CD4-positive, alpha-beta T cell treated with Interleukin-4 for 4 hours (primary cell): ENCODE measurements at regions not wholly inside any gene's neighbourhood (a gene's known extent, or its start where the extent isn't known, plus 50 kb on each side); places are given as distances from the start of the nearest gene placed in this dataset.
A peak's percentile ranks its signal among the peaks of the same experiment; 100 is the strongest.

Experiments used
- DNase-seq: peaks from one replicate; pipeline ENCODE4 v3.0.0-alpha.2; 2020

DNA sequence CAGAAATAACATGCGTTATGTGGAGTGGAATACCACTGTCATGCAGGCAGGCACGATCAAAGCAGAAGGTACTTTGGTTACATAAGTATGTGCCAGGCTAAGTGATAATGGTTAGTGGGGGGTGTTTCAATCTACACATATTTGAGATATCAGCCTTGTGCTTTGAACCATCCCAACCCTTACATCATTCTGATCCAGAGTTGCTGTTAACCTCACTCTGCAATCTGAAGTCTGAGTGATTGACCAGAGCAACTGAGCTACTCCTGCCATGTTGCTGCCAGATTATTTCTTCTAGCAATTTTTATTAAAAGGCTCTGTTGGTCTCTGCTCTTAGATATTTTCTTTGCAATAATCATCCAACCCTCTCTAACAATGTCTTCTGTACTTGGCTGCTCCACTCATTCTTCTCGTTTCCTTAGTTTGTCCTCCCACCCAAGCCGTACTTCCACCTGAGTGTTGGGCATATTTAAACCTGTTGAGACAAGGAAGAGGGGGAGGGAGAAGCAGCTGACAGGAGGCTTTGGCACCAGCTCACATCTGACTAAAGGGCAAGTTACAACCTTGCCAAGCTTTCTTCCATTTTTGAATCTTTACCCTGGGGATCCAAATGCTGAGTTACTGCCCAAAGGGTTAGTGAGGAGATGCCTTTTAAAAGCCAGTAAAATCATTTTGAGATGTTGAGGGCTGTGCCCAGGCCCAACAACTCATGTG lies 114.1 kb upstream of the SESN3 start:
- DNase-seq: no peak

DNA sequence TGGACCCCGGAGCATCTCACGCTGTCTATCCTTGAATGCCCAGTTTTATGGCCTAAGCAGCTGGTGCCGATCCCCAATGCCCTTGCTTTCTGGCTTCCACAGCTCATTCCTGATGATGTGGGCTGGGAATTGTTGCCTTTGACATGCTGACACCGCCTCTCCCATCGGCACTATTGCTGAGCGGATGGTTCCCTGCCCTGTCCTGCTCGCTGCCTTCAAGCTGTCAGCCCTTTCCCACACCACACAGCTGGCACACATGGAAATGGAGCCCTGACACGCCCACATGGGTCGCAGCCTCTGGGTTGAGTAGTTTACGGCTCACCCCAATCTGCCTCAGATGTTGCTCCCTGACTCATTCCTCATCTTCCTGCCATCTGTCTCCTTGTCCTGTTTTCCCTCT lies 110.2 kb upstream of the SESN3 start:
- DNase-seq: no peak

DNA sequence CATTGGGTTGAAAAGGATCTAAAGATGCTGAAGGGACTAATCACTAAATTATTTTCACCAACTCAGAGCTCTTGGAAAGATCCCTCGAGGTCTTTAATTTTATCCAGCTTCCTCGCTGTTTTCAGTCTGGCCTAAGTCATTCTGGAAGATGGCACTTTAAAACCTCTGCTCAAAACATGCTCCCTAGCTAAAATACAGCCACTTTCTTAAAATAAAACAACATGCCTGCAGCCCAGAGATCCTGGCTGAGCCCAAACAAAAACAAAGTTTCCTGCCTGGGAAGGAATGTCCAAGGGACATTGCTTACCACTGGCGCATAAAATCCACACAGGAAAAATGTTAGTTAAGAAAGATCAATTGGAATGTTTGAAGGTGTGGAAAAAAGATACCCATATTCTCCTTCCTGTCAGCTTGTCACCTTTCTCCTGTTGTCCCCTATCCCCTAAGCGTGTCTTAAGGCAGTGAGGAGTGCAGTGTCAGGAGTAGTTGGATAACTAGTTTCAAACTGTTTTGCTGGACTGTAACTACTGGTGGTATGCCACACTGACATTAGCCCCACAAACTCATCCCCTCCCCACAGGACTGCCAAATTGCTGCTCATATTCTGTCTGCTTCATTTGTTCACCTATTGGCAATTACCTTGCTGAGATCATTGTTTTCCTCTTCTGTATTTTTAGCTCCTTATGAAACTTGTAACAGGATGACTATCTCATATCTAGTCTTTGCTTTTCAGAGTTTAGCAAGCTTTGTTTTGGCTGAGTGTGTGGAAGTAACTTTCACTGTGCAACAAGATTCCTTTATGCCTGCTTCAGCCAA lies 108.3 kb upstream of the SESN3 start:
- no peak for DNase-seq

DNA sequence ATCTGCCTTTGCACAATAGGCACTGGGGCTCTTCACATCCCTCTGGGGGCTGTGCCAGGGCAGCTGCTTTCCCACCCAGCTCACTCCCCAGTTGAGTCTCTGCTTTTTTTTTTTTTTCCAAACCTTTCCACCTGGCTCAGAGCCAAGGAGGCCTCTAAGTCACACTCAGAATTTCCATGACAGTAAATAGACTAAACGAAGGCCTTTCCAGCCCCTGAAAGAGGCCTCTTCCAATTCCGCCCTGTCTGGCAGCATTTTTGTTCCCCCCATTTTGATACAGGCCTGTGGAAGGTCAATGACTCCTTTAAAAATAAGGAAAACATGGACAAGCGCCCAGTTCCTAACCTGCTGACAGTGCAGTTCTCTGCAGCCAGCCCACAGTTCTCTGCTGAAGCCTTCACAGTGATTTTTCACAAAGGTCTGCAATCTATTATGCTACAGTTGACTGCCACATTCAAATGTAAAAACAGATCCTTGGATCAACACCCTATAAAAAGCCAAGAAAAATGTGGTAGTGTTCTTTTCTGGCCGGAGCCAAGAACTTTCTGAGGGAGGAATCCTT lies 107.5 kb upstream of the SESN3 start:
- no peak for DNase-seq

DNA sequence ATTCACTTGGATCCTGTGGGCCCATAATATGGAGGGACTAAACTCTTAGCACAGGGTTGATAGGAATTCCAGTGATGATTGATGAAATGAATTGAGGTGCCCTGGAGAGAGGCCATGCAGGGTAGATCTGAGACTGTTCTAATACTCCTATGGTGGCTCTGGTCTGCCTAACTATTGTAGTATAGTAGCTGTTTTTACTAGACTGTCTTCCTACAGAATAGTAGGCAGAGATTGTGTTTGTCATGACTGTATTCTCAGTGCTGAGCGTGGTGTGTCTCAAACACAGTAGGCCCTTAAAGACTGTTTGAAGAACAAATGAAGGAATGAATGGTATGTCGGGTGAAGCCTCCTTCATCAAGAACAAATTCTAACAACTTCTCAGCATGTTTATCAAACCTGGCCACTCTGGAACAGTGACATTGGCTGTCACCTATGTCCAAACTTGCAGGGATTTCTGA lies 107.0 kb upstream of the SESN3 start:
- DNase-seq: no peak

DNA sequence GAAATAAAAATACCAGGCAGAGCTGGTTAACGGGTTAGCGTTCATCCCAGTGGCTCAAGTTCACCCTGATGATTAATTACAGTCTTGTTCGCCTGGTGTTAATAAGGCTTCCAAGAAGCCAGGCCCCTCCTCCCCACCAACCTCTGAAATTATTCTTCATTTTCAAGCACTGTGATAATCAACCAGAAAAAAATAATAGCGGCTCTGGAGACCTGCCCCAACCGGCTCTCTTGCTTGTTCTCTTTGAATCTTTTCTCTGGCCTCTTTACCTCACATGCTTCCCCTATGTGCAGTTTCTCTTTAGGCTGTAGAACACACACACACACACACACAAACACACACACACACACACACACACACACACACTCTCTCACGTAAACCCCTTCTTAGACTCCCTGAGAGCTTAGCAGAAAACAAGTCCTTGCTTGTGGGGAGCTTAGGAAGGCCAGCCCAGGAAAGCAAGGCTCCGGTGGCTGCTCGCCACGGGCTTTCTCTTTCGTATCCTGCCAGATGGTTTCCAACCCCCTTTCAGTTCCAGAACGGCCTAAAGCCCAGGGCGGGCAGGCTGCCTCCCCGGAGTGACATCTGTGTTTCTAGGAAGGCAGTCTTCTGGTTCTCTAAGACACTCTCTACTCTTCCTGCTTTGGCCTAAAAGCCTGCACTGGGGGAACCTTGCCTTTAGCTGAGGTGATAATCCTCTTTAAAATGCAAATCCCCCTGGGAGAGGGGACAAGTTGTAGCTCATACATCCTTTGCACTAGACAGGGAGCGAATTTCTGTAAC lies 106.4 kb upstream of the SESN3 start:
- peak; percentile 30 for DNase-seq

DNA sequence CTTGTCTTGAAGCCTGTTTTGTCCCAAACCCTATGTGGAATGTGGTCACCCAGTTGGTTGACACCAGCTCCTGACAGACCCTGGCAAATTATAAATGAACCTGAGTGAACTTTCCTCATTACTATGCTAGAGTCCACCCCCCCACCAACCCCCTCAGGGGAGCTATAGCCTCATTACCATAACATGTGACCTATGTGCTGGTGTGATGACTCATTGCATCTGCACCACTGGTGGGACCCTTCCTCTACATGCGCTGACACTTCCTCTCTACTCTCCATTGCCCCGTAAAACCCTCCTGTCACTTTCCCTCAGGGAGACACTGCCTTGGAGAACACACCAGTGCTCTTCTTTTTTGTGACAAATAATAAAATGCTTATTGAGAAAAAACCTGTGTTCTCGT lies 105.0 kb upstream of the SESN3 start:
- no peak for DNase-seq

DNA sequence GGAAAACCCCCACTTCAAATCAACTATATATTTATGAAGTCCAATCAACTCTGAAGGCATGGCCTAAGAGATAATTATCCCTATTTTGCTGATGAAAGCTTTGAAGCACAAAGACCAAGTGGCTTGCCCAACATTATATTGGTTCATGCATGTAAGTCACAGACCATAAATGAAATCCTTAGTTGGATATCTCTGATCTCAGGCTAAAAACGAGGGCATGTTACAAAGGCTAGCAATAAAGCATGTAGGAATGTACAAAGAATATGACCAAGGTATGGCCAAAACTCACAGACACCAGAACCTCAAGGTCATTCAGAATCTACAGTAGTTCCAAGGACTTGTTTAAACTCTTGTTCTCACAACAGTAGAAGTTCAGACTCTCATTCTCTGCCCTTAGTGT lies 100.2 kb upstream of the SESN3 start:
- no peak for DNase-seq

DNA sequence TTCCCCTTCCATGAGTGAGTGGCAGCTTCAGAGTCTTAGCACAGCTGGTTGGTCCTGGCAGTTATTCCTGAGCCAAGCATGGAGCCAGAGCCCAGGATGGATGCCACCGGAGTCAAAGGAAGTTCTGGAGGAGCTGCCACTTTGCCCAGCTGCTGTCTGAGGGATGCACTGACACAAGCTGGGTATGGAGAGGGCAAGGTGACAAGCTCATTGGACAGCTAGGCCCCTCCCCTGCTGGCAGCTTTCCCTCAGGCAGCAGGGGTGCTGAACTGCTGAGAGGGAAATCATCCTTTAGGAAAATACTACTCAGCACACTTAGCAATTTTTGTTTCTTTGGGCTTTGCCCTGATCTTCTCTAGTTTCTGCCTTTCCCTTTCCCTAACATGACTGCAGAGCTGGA lies 99.3 kb upstream of the SESN3 start:
- DNase-seq: no peak

DNA sequence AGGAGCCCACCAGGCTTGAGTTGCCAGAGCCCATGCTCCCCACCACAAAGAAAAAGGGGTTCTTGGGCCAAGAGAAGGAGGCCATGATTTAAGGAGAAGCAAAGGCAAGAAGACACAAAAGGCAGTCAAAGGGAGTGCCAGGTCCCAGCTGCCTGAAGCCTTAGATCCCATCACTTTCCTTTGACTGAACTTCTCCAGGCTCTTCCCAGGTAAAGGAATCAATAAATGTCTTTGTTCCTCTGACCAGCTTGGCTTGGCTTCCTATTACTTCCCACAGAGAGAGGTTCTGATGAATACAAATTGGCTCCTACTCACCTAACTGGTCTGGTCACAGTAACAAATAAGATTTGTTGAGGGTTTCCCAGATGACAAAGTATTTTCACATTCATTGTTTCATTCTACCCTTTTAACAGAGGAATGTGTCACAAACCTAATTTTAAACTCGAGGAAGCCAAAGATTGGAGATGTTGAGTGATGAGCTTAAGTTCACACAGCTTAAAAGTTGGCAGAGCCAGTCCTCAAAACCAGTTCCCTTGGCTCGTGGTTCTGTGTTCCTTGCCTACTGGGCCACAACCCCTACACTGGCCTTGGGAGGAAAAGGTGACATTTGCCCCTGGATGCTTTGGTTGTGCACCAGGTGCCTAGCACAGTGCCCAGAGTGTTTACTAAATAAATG lies 96.4 kb upstream of the SESN3 start:
- DNase-seq: no peak

DNA sequence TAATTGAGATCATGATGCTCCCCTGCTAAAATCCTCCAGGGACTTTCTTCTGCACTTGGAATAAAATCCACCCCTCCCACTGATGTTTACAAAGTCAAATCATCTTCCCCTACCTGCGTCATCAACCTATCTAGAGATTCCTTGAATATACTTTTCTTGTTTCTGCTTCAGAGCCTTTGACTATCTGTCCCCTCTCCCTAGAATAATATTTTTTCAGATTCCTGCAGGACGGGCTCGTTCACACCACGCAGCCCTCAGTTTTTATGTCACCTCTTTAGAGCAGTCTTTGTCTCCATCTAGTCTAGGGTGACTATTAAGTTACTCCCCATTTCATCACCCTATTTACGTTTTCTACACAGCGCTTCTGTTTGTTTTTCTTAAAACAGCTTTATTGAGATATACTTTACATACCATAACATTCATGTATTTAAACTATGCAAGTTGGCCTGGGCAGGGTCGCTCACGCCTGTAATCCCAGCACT lies 94.8 kb upstream of the SESN3 start:
- DNase-seq: no peak

DNA sequence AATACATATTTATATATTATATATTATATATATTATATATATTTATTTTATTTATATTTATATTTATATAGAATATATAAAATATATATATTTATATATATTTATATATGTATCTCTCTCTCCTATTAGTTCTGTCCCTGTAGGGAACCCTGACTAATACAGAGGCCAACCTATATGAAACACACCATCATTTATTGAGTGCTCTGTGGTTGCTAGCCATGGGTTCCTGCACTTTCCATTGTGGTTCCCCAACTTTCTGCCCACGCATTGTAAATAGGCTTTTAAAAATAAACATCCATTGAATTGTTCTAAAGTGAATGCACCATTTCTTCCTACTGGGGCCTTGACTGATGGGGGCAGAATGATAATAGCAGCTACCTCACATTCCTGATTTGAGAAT lies 93.8 kb upstream of the SESN3 start:
- no peak for DNase-seq

DNA sequence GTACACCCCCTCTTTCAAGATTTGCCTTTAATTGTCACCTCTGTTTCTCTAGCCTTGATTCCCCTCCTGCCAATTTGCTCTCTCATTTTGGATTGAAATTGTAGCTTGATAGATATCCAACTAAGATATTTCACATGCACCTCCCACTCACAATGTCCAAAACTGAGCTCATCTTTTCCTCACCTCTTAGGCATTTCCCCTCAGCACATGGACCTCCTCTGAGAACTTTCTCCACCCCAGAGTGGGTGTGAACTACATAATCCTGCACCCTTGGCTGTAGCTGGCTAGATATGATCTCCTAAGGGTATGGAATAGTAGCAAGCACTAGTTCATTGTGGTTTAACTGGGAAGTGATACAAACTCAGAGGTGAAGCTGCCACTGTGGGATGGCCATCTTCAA lies 91.5 kb upstream of the SESN3 start:
- no peak for DNase-seq

DNA sequence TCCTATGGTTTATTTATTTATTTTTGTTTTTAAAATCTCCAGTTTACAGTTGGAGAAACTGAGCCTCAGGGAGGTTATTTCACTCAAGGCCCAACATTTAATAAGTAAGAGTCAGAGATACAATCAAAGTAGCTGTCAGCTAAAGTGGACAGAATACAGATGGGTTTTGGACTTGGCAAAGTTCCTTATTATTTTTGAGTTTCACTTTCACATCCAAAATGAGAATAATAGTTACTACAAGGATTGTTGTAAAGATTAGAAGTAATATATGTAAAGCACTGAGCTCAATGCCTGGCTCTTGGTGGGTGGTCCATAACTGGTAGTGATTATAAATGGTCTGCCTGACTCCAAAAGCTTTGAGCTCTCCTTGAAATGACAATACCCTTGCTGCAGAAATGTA lies 87.5 kb upstream of the SESN3 start:
- no peak for DNase-seq

DNA sequence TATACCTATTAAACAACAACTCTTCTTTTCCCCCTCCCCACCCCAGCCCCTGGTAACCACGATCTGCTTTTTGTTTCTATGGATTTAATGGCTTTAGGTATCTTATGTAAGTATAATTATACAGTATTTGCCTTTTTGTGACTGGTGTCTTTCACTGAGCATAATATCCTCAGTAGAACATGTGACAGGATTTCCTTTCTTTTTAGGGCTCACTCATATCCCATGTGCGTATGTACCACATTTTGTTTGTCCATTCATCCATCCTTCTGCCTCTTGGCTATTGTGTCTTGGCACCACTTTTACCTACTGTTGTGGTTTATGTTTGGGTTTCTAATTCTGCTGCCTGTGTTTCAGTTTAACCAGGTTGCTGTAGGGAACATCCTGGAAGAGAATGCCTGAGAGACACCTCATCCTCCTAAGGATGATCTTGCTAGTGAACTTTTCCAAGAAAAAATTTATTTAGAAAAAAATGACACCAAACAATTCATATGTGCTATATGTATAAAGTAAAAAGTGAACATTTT lies 77.6 kb upstream of the SESN3 start:
- no peak for DNase-seq

DNA sequence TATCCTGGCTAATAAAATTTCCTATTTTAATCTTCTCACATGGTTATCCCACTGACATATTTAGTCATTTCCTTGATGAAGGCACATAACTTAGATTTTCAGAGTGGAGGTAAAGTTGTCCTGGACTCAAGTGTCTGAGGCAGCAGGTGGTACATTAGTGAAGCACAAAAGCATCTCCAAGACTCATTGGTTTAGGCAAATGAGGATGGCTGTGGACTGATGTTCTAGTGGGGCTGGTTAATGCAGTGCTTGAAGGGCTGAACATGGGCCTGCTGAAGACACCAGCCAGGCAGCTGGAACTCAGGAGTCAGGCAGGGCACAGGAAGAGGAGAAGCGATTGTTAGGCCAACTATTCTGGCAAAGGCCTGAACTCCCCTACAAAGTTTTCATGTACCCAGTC lies 76.3 kb upstream of the SESN3 start:
- no peak for DNase-seq

DNA sequence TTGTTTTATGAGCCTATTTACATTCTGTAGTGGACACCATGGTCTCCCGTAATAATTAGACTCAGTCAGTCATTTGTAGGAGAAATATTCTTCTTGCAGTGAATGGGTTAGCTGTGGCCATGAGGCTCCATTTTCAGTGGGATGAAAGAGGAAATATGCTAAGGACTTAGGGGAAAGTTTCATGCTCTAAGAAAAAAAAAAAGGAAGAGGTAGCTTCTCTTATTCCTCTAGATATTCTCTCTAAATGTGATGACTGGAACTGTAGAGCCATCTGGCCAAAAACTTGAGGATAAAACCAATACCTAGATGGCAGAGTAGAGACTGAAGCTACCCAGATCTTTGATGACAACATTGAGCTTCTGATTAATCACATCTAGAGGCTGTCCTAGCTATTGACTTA lies 75.8 kb upstream of the SESN3 start:
- DNase-seq: no peak

DNA sequence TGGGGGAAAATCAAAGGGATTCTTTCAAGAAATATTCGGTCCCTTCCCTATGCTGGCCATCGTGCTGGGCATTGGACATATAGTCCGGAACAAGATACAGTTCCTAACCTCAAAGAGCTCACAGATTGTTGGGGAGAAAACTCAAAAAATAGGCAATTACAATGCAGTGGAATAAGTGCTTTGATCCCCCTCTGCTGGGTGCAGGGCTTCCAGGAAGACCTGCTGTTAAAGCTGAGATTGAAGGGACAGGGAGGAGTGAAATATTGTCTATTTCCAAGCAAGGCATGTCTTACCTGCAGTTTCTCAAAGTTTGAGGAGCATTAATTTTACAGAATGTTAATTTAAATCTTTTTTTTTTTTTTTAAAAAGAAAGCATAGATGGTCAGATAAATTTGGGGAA lies 75.1 kb upstream of the SESN3 start:
- no peak for DNase-seq

DNA sequence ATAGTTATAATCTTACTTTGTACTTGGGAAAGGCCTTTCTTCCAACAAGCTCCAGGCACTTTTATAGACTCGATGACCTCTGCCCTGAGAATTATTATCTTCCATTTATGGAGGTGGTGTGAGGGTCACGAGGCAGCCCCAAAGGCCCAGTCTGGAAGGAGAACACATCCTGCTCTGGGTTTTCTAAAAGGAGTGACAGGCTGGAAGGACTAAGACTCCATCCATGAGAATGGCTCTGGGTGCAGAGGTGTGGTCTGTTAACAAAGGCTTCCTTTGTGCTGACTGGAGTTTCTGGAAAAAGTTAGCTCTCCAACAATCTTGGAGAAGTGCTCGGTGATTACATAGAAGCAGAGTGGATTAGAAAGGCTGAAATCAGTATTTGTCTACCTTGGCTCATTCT lies 74.7 kb upstream of the SESN3 start:
- no peak for DNase-seq

DNA sequence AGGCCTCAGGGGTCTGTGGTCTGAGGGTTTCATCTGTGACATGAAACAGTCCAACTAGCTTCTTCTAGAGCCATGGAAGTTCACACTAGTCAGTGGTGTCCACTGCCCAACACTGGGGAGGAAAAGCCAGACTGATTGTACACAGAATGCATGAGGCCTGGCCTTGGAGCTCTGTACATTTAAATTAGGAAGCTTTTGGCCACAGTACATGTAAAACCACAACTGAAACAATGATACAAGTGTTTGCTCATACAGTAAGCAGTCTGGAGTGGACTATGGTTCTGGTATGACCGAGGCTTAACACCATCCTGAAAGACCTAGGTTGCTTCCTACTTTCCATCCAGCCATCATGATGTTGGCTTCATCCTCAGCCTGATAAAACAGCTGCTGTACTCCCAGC lies 73.8 kb upstream of the SESN3 start:
- no peak for DNase-seq

DNA sequence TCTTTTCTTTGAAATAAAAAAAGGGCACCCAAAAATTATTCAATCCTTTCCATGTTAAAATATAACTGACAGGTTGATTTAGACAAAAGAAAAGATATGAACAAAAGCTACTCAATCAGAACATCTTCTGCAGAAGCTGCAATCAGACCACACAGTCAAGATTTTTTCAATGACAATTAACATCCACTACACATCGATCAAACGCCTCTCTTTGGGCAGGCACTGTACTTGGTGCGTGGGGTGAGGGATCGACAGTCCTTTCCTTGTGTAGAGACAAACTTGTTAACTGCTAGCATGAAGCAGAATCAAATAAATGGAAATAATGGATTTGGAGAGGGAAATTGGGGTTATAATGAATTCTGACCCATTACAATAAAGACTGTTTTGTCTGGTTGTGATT lies 71.2 kb upstream of the SESN3 start:
- DNase-seq: no peak

DNA sequence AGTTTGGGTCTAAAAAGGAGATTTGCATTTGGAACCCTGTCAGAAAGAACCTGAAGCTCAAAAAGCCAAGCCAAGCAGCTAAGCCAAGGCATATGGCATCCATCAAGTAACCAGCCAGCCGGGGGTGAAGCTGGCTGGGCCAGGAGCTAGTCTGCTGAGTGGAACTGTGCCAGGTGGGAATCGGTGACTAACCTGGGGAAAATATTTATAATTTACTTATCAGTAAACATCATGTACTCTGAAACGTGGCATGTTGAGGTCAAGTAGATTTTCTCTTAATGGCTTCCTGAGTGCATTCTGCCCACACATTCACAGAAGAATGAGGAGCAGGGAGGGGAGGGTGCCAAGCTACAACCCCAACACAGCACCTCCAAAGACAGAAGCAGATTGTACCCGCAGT lies 70.5 kb upstream of the SESN3 start:
- DNase-seq: no peak
